PC-9 (cell line): ENCODE measurements at regions not wholly inside any gene's neighbourhood (a gene's known extent, or its start where the extent isn't known, plus 50 kb on each side); places are given as distances from the start of the nearest gene placed in this dataset.

Experiments used
- CTCF ChIP-seq: fragments of 200-600 bp; sonication (generic); conservative IDR thresholded peaks from 2 replicates; pipeline ENCODE4 v1.6.1; 2017; ENCODE audit warnings: mixed run types, antibody characterized with exemption, mild to moderate bottlenecking, moderate library complexity
- EZH2 ChIP-seq: fragments of 200-600 bp; sonication (generic); IDR thresholded peaks from 2 replicates; pipeline ENCODE4 v1.8.0; 2017; ENCODE audit warnings: antibody characterized with exemption, low read depth

DNA sequence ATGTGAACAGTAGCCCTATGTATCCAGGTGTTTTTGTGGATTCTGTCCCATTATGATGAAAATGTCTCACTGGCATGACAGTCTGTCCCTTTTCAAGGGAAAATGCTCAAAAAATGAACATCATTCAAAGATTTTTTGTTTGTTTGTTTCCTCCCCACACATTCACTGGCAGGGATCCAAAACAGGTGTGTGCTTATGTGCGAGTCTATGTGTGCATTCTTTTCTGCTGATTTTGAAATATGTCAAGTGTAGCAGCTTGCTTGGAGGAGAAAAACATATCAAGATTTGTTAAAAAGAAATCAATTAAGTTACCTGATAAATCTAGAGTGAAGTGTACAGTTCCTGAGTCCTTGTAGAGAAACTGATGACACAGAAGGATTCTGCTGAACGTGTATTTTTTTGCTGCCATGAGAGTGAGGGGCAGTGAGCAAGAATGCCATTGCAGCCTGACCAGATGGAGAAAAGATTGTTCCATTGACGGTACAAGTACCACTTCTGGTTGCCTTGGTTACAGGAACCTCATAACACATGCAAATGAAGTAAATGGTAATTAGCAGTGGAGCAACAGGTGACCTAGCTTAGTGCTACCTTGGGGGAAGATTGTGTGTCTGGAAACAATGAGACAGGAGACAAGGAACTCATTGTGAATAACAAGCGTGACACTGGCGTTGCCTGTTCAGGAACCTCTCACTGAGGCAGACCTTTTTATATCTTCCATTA is 277.4 kb upstream of the PHYHIPL start:
- no peak for TF ChIP-seq CTCF
- TF ChIP-seq EZH2: no peak
